Naive thymus-derived CD8-positive, alpha-beta T cell (primary cell): ENCODE measurements at regions not wholly inside any gene's neighbourhood (a gene's known extent, or its start where the extent isn't known, plus 50 kb on each side); places are given as distances from the start of the nearest gene placed in this dataset.

Experiments
- ATAC-seq, 2 donors: fragments of 150-1000 bp; cut with Tn5 transposase in 1 of 2; sonication (Bioruptor Pico), chemical (Tn5 transposase) in 1 of 2; 1 replicate in 1 of 2; 2 replicates in 1 of 2; pipeline ENCODE4 v1.10.0; 2021; ENCODE audit warnings: mild to moderate bottlenecking in 2 of 2, moderate library complexity in 2 of 2
- POLR2A ChIA-PET: fragments of 350-600 bp; sonication (Branson Sonifier 250); formaldehyde crosslinking; loops from one replicate; lab custom pipeline; 2021; ENCODE audit warnings: antibody characterized with exemption; lab: Charles Lee
- DNase-seq, 10 donors: peaks; one replicate each; pipeline versions ENCODE4 v3.0.0 to v3.0.0-alpha.2; 2020 to 2022
- H3K27ac Mint-ChIP-seq, 10 donors: one replicate each; pipeline ENCODE4 v1.8.0; 2020 to 2022; ENCODE audit warnings: mild to moderate bottlenecking in 10 of 10, mixed read lengths in 10 of 10, moderate library complexity in 4 of 10, inconsistent platforms in 1 of 10
- H3K27me3 Mint-ChIP-seq, 5 donors: one replicate each; pipeline ENCODE4 v1.8.0; 2021 to 2022; ENCODE audit warnings: mixed read lengths in 5 of 5
- H3K36me3 Mint-ChIP-seq, 3 donors: one replicate each; pipeline ENCODE4 v1.8.0; 2020 to 2022; ENCODE audit warnings: mixed read lengths in 3 of 3, mild to moderate bottlenecking in 2 of 3, inconsistent platforms in 1 of 3
- H3K4me1 Mint-ChIP-seq, 4 donors: one replicate each; pipeline ENCODE4 v1.8.0; 2021 to 2022; ENCODE audit warnings: mixed read lengths in 4 of 4
- H3K4me3 Mint-ChIP-seq, 10 donors: one replicate each; pipeline ENCODE4 v1.8.0; 2020 to 2022; ENCODE audit warnings: mild to moderate bottlenecking in 10 of 10, mixed read lengths in 10 of 10, moderate library complexity in 6 of 10, inconsistent platforms in 1 of 10
- H3K9me3 Mint-ChIP-seq, 9 donors: one replicate each; pipeline ENCODE4 v1.8.0; 2020 to 2022; ENCODE audit warnings: mixed read lengths in 9 of 9, mild to moderate bottlenecking in 3 of 9, inconsistent platforms in 1 of 9, moderate library complexity in 1 of 9

DNA sequence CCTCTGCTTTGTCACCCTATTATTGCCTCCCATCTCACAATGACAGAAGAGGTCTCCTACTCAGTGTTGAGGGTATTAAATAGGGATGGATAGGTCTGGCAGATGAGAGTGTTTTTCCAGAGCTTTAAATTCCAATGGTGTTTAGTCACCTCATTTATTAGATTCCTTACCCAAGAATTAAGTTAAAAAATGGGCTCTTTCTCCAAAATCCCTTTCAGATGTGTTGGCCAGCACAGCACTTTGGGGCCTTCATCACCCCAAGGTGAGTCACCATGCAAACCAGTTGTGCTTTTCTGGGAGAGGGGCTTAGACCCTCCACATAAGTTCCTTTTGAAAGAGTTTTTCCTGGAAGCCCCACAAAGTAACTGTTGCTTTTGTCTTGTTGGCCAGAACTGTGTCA is 78.4 kb downstream of the CYP26A1 start:
- ATAC-seq, result no peak

DNA sequence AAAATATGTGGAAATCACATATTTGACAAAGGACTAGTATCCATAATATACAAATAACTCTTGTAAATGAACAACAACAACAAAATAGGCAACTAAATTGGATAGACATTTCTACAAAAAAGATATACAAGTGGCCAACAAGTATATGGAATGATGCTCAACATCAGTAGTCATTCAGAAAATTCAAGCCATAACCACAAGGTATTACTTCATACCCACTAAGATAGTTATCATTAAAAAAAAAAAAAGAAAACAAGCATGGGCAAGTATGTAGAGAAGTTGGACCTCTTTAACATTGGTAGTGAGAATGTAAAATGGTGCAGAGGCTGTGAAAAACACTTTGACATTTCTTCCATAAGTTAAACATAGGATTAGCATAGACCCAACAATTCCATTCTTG is 80.8 kb downstream of the CYP26A1 start:
- POLR2A ChIA-PET, result no interaction called here
- H3K9me3 Mint-ChIP-seq, result peaks cover 0 to 64% (median 28%) of the 10 kb centered on the region in 9 donors
- H3K27ac Mint-ChIP-seq, result no peak overlapping the region

More for the DNA sequence above, 78.4 kb downstream of the CYP26A1 start:
- Mint-ChIP-seq H3K4me3 (no peak overlapping the region), H3K27me3 (peaks cover 1 to 12% (median 9%) of the 10 kb centered on the region in 5 donors), H3K4me1 (peaks cover 17 to 22% (median 20%) of the 10 kb centered on the region in 4 donors), H3K27ac (no peak overlapping the region), H3K36me3 (peaks cover 0 to 20% (median 4%) of the 10 kb centered on the region in 3 donors), H3K9me3 (peaks cover 0 to 40% (median 13%) of the 10 kb centered on the region in 9 donors)
- POLR2A ChIA-PET, result no interaction called here
- DNase-seq, result no peak

DNA sequence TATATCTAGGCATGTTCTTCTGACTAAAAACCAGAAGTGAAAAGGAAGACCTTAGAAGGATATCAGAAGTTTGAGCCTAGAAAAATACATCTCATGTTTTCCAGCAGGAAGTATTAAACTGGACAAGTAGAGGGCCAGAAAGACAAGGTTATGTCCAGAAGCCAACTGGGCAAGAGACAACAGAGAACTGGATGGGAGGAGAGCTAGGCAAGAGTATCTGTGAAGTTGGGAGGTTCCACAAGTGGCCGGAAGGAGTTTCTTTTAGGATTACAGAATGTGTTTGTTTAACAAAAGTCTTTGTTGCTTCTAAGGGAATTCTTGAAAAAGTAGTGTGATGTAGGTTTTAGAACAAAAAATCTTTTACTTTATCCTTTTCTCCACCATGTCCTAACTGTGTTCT is 86.4 kb downstream of the CYP26A1 start:
- Mint-ChIP-seq H3K36me3 (peaks cover 2 to 28% (median 14%) of the 10 kb centered on the region in 3 donors), H3K27ac (no peak overlapping the region), H3K27me3 (peaks cover 0 to 5% (median 3%) of the 10 kb centered on the region in 5 donors), H3K9me3 (peaks cover 0 to 38% (median 19%) of the 10 kb centered on the region in 9 donors), H3K4me3 (no peak overlapping the region), H3K4me1 (no peaks in the 10 kb centered on the region)
- DNase-seq (no peak), ATAC-seq (no peak)
- POLR2A ChIA-PET, result no interaction called here

More for the DNA sequence above, 80.8 kb downstream of the CYP26A1 start:
- DNase-seq, result no peak
- peaks cover 2 to 34% (median 13%) of the 10 kb centered on the region in 3 donors for H3K36me3 Mint-ChIP-seq
- ATAC-seq, result no peak
- H3K4me1 Mint-ChIP-seq, result peaks cover 16 to 22% (median 20%) of the 10 kb centered on the region in 4 donors
- H3K27me3 Mint-ChIP-seq, result peaks cover 0 to 7% (median 1%) of the 10 kb centered on the region in 5 donors
- no peak overlapping the region for H3K4me3 Mint-ChIP-seq

DNA sequence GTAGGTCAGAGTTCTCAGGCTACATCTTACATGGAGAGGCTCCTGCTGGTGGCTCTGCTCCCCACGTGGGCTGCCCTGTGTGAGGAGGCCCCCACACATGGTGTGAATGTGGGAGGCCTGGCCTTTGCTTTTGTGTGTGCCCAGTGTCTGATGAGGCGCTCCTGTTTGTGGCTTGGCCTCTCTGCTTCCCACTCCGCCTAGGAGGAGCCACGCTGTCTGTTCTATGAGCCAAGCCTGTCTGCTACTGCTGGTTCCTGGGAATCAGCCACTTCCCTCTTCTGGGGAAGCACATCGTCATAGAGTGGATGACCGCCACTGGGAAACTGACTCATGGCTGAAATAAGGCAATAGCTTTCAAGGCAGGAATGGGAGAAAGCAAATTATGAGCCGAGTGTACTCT is 87.1 kb downstream of the CYP26A1 start:
- H3K27ac Mint-ChIP-seq, result no peak overlapping the region
- H3K36me3 Mint-ChIP-seq, result peaks cover 2 to 21% (median 14%) of the 10 kb centered on the region in 3 donors
- POLR2A ChIA-PET, result interaction anchor here (0.6 kb wide), 1 partner anchor 10 kb away, joined by 5 read pairs; no protein-coding TSS in a partner anchor

DNA sequence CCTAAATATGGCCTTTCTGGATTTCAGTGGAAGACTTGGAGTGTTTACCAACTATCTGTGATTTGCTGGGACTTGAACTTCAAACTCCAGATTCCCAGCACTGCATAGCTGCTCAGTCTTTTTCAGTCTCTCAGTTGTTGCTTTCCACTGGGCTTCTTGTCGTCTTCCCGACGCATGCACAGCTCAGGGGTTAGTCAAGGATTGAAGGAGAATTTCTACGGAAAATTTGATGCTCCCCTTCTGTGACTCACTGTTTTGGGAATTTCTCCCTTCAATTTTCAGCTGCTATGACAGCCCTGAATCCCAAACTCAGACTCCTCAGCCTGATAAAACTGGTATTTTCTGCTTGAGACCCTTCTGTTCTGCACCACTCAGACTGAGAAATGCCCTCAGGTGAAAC is 91.7 kb downstream of the CYP26A1 start:
- Mint-ChIP-seq H3K4me3 (no peak overlapping the region), H3K36me3 (peaks cover 0 to 18% (median 13%) of the 10 kb centered on the region in 3 donors), H3K27ac (no peak overlapping the region), H3K27me3 (peaks cover 5 to 23% (median 16%) of the 10 kb centered on the region in 5 donors), H3K4me1 (no peaks in the 10 kb centered on the region), H3K9me3 (peaks cover under 1 to 18% (median 6%) of the 10 kb centered on the region in 9 donors)
- ATAC-seq (no peak), DNase-seq (no peak)
- POLR2A ChIA-PET, result no interaction called here

More for the DNA sequence above, 87.1 kb downstream of the CYP26A1 start:
- DNase-seq (no peak), ATAC-seq (no peak)
- Mint-ChIP-seq H3K9me3 (peaks cover 0 to 31% (median 15%) of the 10 kb centered on the region in 9 donors), H3K4me3 (no peak overlapping the region), H3K4me1 (no peaks in the 10 kb centered on the region), H3K27me3 (peaks cover 0 to 8% (median under 1%) of the 10 kb centered on the region in 5 donors)

DNA sequence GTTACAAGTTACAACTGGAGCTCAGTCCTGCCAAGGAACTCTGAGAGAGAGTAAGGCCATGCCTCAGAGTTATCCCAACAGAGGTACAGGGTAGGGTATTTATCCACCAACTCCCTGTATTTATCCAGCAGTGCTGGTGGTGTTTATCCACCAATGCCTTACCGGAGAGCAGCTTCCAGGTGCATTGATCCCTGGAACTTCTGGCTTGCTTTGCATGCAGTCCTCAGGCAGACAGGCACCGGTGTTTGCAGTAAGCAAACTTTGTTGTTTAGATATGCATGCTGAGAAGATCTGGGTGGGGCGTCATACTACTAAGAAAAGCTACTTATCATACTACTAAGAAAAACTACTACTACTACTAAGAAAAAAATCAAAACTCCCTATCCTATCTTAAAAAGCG is 92.4 kb downstream of the CYP26A1 start:
- POLR2A ChIA-PET, result no interaction called here
- no peak overlapping the region for H3K27ac Mint-ChIP-seq
- DNase-seq (no peak), ATAC-seq (no peak)
- H3K9me3 Mint-ChIP-seq, result peaks cover 3 to 24% (median 12%) of the 10 kb centered on the region in 9 donors
- no peak overlapping the region for H3K4me3 Mint-ChIP-seq
- H3K4me1 Mint-ChIP-seq, result no peaks in the 10 kb centered on the region
- peaks cover 0 to 21% (median 18%) of the 10 kb centered on the region in 3 donors for H3K36me3 Mint-ChIP-seq
- peaks cover 7 to 24% (median 16%) of the 10 kb centered on the region in 5 donors for H3K27me3 Mint-ChIP-seq

DNA sequence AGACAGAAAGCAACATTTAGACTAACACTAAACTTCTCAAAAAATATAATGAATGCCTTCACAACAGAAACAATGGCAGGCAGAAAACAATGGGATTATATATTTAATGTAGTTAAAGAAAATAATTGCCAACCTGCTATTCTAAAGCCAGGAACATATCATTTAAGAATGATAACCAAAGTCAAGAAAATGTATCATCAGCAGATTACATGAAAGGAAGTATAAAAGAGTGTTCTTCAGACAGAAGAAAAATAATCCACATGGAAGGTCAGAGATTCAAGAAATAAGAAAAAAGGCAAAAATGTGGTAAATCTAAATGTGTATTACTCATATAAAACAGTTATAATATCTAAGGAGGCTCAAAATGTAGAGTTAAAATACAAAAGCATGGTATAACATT is 98.1 kb downstream of the CYP26A1 start:
- Mint-ChIP-seq H3K36me3 (peaks cover 0 to 20% (median 12%) of the 10 kb centered on the region in 3 donors), H3K4me3 (no peak overlapping the region), H3K9me3 (peaks cover 3 to 28% (median 15%) of the 10 kb centered on the region in 9 donors), H3K4me1 (peaks cover 0 to 2% (median 0%) of the 10 kb centered on the region in 4 donors), H3K27me3 (peaks cover 9 to 17% (median 14%) of the 10 kb centered on the region in 5 donors), H3K27ac (no peak overlapping the region)
- ATAC-seq, result no peak
- POLR2A ChIA-PET, result no interaction called here
- no peak for DNase-seq

DNA sequence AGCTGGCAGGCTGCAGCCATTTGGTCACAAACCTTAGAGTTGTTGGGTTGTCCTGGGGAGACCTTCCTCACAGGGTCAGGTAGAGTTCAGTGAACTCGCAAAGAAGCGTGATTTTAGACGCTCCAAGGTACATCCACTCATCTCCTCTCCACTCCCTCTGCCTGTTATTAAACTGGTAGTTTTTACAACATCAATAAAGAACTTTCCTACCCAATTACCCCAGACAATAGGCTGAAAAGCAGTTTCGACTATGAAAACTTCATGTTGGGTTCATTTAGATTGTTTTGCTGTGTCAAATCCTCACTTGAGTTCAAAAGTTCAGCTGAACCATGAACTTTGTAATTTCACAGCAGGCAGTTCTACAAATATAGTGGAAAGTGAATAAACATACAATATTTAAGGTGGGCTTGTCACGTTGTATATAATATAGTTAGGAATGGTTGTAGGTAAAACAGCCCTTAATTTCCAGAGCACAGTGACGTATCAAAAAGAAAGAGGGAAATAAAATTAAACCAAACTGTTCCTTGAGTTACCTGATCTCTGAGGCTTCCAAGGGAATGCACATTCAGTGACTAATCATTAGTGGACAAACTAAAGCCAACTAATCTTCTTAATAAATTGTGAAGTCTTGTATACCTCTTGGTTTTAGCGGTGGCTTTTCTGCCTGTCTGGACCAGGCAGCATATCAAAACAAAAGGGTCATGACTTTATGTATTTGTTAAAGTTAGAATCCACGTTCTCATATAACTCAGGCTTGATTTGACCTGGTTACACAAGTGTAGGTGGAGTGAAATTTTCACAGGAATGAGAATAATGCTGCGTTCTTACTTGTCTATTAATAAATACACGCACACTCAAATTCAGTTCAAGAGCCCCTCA is 100.5 kb downstream of the CYP26A1 start:
- ATAC-seq, result no peak
- Mint-ChIP-seq H3K9me3 (peaks cover 3 to 21% (median 13%) of the 10 kb centered on the region in 9 donors), H3K4me3 (no peak overlapping the region), H3K27ac (no peak overlapping the region), H3K36me3 (peaks cover 0 to 13% (median 12%) of the 10 kb centered on the region in 3 donors), H3K4me1 (peaks cover 0 to 2% (median 0%) of the 10 kb centered on the region in 4 donors), H3K27me3 (peaks cover 0 to 10% (median 9%) of the 10 kb centered on the region in 5 donors)
- POLR2A ChIA-PET, result no interaction called here
- DNase-seq, result no peak

DNA sequence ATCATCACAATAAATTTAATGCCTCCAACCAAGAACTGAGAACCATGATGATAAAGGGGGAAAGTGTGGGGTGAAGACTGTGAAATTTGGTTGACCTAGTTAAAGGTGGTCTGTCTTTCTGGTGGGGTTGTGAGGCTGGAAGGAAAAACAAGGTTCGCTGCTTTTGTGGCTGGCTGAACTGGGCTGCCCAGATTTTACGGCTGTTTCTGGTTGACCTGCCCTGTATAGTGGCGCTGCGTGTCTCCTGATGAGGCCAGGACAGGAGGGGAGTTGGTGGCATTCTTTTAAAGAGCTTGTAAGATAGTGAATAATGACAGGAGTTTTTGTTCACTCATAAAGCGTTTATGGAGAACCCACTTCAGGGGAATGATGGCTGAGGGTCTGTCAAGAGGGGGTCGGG is 101.8 kb downstream of the CYP26A1 start:
- peaks cover 0 to 2% (median 0%) of the 10 kb centered on the region in 4 donors for H3K4me1 Mint-ChIP-seq
- H3K36me3 Mint-ChIP-seq, result peaks cover 0 to 5% (median 4%) of the 10 kb centered on the region in 3 donors
- no peak overlapping the region for H3K27ac Mint-ChIP-seq
- POLR2A ChIA-PET, result no interaction called here
- no peak overlapping the region for H3K4me3 Mint-ChIP-seq
- ATAC-seq (no peak), DNase-seq (no peak)
- H3K27me3 Mint-ChIP-seq, result peaks cover 0 to 8% (median 6%) of the 10 kb centered on the region in 5 donors
- peaks cover under 1 to 10% (median 5%) of the 10 kb centered on the region in 9 donors for H3K9me3 Mint-ChIP-seq

DNA sequence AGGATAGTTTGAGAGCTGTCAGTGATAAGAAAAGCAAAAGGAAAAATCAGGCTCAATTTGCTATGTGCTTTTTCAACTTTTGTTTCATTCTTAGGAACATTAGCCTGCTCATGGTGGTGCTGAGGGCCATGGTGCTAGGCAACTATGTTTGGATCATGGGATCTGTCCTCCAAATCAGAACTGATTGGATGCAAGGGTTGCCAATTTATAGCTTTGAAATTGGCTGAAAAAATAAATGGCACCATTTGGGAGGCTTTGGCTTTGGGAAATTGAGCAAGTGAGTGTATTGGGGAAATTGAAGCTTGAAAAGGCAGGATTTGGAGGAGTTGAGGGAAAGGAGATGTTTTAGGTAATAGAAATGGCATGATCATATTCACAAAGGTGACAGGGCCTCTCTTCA is 103.8 kb downstream of the CYP26A1 start:
- H3K9me3 Mint-ChIP-seq, result no peaks in the 10 kb centered on the region
- no peak for ATAC-seq
- H3K36me3 Mint-ChIP-seq, result peaks cover 0 to 3% (median 0%) of the 10 kb centered on the region in 3 donors
- no peak overlapping the region for H3K4me3 Mint-ChIP-seq
- H3K4me1 Mint-ChIP-seq, result peaks cover 0 to 2% (median 0%) of the 10 kb centered on the region in 4 donors
- no peak for DNase-seq
- POLR2A ChIA-PET, result no interaction called here
- no peak overlapping the region for H3K27ac Mint-ChIP-seq
- peaks cover 0 to 7% (median 5%) of the 10 kb centered on the region in 5 donors for H3K27me3 Mint-ChIP-seq

DNA sequence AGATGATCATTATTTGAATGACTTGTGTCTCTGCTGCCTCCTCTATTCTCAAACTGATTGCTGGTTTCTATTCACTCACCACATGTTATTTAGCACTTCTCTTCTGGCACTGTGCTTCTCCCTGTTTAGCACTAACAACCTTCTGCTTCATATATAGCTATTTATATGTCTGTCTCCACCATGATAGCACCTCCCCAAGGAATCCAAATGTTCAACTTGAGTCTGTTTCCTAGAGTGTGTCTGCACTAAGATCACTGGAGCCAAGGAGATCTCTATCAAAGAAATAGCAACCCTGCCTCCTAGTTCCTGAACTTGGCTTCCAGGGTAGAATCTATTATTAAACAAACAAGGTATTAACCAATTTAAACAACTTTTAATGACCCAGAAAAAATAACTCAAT is 104.5 kb downstream of the CYP26A1 start:
- peaks cover 0 to 7% (median 4%) of the 10 kb centered on the region in 5 donors for H3K27me3 Mint-ChIP-seq
- no peak overlapping the region for H3K27ac Mint-ChIP-seq
- peaks cover 0 to 3% (median 0%) of the 10 kb centered on the region in 3 donors for H3K36me3 Mint-ChIP-seq
- H3K4me1 Mint-ChIP-seq, result peaks cover 0 to 2% (median 0%) of the 10 kb centered on the region in 4 donors
- no peak overlapping the region for H3K4me3 Mint-ChIP-seq
- ATAC-seq, result no peak
- H3K9me3 Mint-ChIP-seq, result no peaks in the 10 kb centered on the region
- DNase-seq, result no peak
- POLR2A ChIA-PET, result no interaction called here

DNA sequence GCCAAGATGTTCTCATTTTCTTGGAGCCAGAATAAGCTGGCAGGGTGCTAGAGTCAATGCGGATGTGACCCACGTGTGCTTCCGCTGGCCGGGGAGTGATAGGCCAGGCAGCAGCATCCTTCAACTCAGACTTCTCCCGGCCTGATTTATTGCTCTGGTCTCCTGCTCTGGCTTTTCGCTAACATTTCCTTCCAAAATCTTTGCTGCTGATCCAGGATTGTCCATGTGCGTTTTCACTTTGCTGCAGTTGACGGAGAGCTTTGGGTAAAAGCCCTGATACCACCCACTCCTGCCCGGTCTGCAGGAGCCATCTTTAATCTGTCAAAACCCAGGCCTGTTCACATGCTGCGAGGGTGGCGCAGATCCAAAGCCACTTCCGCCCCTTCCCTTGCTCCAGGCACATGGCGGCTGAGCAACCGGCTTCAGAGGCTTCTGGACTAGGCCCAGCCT is 106.8 kb downstream of the CYP26A1 start:
- DNase-seq (no peak), ATAC-seq (no peak)
- Mint-ChIP-seq H3K36me3 (no peaks in the 10 kb centered on the region), H3K9me3 (no peaks in the 10 kb centered on the region), H3K27ac (no peak overlapping the region), H3K4me3 (no peak overlapping the region), H3K4me1 (peaks cover 0 to 2% (median 0%) of the 10 kb centered on the region in 4 donors), H3K27me3 (peaks cover 0 to 8% (median 4%) of the 10 kb centered on the region in 5 donors)
- POLR2A ChIA-PET, result no interaction called here
